HUES6 (cell line): ENCODE measurements at regions not wholly inside any gene's neighbourhood (a gene's known extent, or its start where the extent isn't known, plus 50 kb on each side); places are given as distances from the start of the nearest gene placed in this dataset.
A peak's percentile ranks its signal among the peaks of the same experiment; 100 is the strongest.
"Not testable (repeated sequence)": the region's sequence is repeated elsewhere in the genome, so short reads cannot be mapped to it uniquely, and the experiment has no call there.

Experiments used
- H3K27ac ChIP-seq: 2 replicates; pipeline ENCODE4 v1.7.0; 2013; ENCODE audit warnings: low read depth, mild to moderate bottlenecking, low read length, inconsistent platforms
- H3K27me3 ChIP-seq: 2 replicates; pipeline ENCODE4 v1.6.1; 2013; ENCODE audit warnings: low read length; ENCODE audit not compliant: control insufficient read depth, insufficient read depth
- H3K36me3 ChIP-seq: 2 replicates; pipeline ENCODE4 v1.6.1; 2013; ENCODE audit warnings: low read length; ENCODE audit not compliant: control insufficient read depth, insufficient read depth
- H3K4me1 ChIP-seq: 2 replicates; pipeline ENCODE4 v1.6.1; 2013; ENCODE audit warnings: low read length; ENCODE audit not compliant: control insufficient read depth, insufficient read depth
- H3K4me3 ChIP-seq: 2 replicates; pipeline ENCODE4 v1.5.1; 2013; ENCODE audit warnings: low read depth, low read length
- H3K9ac ChIP-seq: one replicate; pipeline ENCODE4 v1.6.1; 2013; ENCODE audit warnings: mild to moderate bottlenecking, low read length
- H3K9me3 ChIP-seq: 2 replicates; pipeline ENCODE4 v1.6.1; 2013; ENCODE audit warnings: low read depth, low read length; ENCODE audit not compliant: control insufficient read depth, insufficient read depth

DNA sequence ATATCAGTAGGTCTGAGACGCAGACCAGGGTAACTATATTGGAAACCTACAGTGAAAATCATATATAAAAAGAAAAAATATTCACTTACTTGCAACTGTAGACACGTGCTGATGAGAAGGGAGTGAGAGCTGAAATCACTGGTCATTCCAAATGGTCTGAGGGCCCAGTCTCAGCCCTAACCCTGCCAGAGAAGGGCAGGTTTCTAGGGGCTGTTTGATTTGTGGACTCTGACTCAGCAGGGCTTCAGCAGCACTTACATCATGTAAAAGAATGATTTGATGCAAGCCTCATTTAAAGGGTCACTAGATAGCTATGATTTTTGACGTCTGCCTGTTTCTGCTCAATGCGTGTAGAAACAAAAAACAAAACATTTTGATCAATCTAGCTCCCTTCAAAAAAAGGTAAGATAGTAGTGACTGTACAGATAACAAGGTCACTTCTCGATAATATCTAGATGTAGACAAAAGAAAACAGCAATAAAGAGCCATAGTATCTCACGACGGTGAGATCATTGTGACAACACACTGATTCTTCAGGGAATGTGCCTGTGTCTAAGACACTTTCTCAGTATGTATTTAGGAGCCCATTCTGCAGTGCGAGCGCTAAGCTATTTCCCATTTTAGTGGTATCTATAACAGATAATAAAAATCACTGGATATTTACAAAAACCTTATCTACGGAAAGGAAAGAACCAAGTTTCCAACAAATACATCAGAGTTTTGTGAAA is 307.2 kb downstream of the HIVEP2 start:
- Histone ChIP-seq H3K9me3 (no peaks in the 10 kb centered on the region), H3K27me3 (no peaks in the 10 kb centered on the region), H3K27ac (no peak overlapping the region), H3K4me3 (no peak overlapping the region), H3K36me3 (no peaks in the 10 kb centered on the region), H3K4me1 (no peaks in the 10 kb centered on the region), H3K9ac (no peak overlapping the region)

DNA sequence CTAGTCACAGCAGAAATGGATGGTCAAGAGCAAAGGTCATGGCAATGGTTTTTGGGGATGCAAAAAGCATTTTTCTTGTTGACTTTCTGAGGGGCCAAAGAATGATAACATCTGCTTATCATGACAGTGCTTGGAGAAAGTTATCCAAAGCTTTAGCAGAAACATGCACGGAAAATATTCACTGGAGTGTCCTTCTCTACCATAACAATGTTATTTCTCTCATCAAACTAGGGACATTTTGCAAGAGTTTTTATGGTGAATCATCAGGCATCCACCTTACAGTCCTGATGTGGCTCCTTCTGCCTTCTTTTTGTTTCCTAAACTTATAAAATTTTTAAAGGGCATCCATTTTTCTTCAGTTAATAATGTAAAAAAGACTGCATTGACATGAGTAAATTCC is 302.3 kb downstream of the HIVEP2 start:
- H3K27me3 ChIP-seq, result no peaks in the 10 kb centered on the region
- H3K36me3 ChIP-seq, result no peaks in the 10 kb centered on the region
- H3K4me3 ChIP-seq, result no peak overlapping the region
- H3K9me3 ChIP-seq, result no peaks in the 10 kb centered on the region
- H3K4me1 ChIP-seq, result peaks cover 18% of the 10 kb centered on the region
- H3K9ac ChIP-seq, result no peak overlapping the region
- no peak overlapping the region for H3K27ac ChIP-seq

DNA sequence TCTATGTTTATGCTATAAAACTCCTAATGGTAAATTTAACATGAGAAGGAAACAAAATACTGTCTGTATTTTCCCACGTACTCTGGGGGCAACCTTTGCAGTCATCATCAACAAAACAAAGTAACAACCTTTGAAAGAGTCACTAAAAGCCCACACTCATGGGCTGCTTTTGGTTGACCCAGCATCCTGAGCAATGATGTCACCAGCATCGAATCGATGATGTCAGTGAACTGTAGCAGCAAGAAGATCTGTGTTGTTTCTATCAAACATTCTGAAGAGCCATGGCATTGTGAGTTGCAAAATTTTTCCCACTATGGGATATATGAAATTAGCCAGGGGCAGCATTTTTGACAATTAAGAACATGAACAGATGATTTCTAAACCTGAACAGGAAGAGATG is 300.1 kb downstream of the HIVEP2 start:
- Histone ChIP-seq H3K27ac (no peak overlapping the region), H3K36me3 (no peaks in the 10 kb centered on the region), H3K9me3 (no peaks in the 10 kb centered on the region), H3K9ac (no peak overlapping the region), H3K4me1 (peaks cover 35% of the 10 kb centered on the region), H3K27me3 (no peaks in the 10 kb centered on the region), H3K4me3 (no peak overlapping the region)

DNA sequence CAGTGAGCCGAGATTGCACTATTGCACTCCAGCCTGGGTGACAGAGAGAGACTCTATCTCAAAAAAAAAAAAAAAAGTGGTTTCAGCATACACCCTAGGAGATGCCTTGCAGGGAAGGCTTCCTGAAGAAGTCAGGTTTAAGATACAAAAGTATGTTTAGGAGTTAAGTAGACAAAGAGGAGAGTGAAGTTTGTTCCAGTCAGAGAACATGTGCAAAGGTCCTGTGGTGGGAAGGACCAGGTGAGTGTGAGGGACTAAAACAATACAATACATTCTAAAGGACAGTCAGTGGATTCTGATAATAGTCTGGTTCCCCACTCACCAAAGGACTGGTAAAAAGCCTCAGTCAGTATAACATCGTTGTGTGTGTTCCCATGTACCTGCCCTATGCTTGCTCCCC is 299.3 kb downstream of the HIVEP2 start:
- Histone ChIP-seq H3K9ac (no peak overlapping the region), H3K9me3 (no peaks in the 10 kb centered on the region), H3K36me3 (no peaks in the 10 kb centered on the region), H3K27me3 (no peaks in the 10 kb centered on the region), H3K4me3 (no peak overlapping the region), H3K4me1 (peaks cover 38% of the 10 kb centered on the region), H3K27ac (peak overlapping the region; percentile 76; the same call in 1 of the 2 replicates)

DNA sequence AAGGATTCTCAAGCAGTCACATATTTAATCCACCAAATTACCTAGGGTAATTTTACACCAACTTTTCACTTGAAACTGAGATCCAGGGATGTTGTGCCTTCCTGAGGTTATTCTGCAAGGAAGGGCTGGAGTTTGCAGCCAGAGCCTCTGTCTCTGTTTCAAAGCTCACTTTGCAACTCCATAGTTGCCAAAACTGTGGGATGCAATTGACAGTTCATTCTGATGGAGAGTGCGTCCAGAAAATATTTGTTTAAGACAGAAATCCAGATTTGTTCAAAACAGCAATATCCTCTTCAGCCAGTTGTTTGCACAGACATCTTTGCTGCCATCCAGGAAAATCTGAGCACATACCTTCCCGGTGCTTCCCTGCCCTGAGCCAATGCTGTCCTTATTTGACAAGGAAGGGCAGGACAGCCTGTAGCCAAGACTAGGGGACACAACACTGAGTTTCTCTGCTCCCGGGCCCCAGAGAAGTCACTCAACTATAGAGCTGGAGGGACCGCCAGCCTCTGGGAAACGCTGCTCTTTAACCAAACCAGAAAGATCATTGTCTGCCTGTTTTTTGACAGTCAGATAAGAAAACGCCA is 297.4 kb downstream of the HIVEP2 start:
- H3K9me3 ChIP-seq, result no peaks in the 10 kb centered on the region
- peak overlapping the region; percentile 47 for H3K9ac ChIP-seq
- no peak overlapping the region; the same call in 1 of the 2 replicates for H3K4me3 ChIP-seq
- H3K27ac ChIP-seq, result peak overlapping the region; percentile 76
- no peaks in the 10 kb centered on the region for H3K27me3 ChIP-seq
- no peaks in the 10 kb centered on the region for H3K36me3 ChIP-seq
- peaks cover 53% of the 10 kb centered on the region for H3K4me1 ChIP-seq

DNA sequence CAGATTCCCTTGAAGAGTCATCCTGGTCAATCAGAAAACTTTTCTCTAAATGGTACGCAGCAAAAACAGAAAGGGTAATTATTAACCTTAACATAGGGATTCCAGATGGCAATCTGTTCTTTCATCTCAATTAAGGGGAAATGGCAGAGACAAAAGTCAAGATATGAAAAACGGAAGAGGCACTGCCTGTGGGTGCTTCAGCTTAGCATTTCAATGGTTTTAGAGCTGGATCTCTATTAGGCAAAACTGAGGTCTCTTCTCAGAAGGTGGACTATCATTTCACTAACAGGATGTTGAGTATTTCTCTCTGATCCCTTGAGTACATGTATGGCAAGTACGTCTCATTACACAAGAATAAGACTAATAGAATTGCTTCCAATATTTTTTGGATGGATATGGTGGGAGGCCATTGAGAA is 296.9 kb downstream of the HIVEP2 start:
- peak overlapping the region; percentile 47 for H3K9ac ChIP-seq
- H3K9me3 ChIP-seq, result no peaks in the 10 kb centered on the region
- no peak overlapping the region; the same call in 1 of the 2 replicates for H3K4me3 ChIP-seq
- peaks cover 53% of the 10 kb centered on the region for H3K4me1 ChIP-seq
- H3K27me3 ChIP-seq, result no peaks in the 10 kb centered on the region
- H3K36me3 ChIP-seq, result no peaks in the 10 kb centered on the region
- H3K27ac ChIP-seq, result peak overlapping the region; percentile 76

DNA sequence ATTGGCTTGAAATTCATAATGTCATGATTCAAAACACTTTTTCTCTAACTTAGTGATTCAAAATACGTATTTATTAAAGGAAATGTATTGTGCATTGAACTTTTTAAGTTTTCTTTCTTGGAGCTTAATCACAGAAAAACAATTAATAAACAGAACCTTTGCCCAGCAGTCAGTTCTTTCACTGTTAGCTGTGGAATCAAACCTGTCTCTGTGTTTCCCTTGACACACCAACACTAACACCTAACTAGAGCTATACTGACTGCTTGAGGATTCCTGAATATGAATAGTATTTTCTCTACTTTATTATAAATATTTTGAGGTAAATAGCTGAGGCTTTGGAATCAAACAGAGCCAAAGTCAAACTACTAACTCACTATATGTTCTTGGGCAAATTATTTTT is 296.4 kb downstream of the HIVEP2 start:
- Histone ChIP-seq H3K4me3 (no peak overlapping the region), H3K4me1 (peaks cover 57% of the 10 kb centered on the region), H3K9ac (no peak overlapping the region), H3K27ac (peak overlapping the region; percentile 76), H3K27me3 (no peaks in the 10 kb centered on the region), H3K36me3 (no peaks in the 10 kb centered on the region), H3K9me3 (no peaks in the 10 kb centered on the region)

DNA sequence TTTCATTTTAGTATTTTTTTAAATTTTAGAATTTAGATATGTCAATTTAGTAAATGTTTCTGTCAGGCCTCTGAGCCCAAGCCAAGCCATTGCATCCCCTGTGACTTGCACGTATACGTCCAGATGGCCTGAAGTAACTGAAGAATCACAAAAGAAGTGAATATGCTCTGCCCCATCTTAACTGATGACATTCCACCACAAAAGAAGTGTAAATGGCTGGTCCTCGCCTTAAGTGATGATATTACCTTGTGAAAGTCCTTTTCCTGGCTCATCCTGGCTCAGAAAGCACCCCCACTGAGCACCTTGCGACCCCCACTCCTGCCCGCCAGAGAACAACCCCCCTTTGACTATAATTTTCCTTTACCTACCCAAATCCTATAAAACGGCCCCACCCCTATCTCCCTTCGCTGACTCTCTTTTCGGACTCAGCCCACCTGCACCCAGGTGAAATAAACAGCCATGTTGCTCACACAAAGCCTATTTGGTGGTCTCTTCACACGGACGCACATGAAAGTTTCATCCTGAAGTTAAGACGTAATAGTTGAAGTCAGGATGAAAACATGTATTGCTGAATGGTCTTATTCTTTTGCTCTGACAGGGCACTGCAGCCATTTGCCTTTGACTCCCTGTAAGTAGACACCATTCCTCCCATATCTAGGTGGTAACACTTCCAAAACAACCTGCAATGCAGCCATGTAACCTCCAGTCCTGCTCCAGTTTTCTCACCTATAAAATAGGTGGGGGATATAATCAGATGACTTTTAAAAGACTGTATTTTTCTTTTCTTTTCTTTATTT is 295.3 kb downstream of the HIVEP2 start:
- not testable (repeated sequence) for H3K4me3 ChIP-seq, H3K27me3 ChIP-seq, H3K36me3 ChIP-seq, H3K9me3 ChIP-seq
- peak overlapping the region; percentile 54 for H3K9ac ChIP-seq
- peak overlapping the region; percentile 60 for H3K27ac ChIP-seq
- H3K4me1 ChIP-seq, result peaks cover 62% of the 10 kb centered on the region

DNA sequence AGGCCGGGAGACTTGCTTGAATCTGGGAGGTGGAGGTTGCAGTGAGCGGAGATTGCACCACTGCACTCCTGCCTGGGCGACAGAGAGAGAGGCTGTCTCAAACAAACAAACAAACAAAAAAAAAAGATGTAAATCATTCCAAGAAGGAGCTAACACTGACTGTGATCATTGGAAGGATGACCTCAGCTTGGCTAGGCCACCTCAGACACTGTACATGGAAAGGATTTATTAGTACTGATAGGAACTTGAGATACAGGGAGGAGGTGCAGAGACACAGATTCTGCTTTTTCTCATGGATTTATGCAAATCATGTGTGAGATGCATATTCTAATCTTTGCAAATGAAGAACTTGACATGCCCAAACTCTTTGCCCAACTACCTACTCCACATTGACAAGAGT is 293.6 kb downstream of the HIVEP2 start:
- no peaks in the 10 kb centered on the region for H3K27me3 ChIP-seq
- peak overlapping the region; percentile 12; the same call in 1 of the 2 replicates for H3K27ac ChIP-seq
- H3K36me3 ChIP-seq, result no peaks in the 10 kb centered on the region
- H3K9me3 ChIP-seq, result no peaks in the 10 kb centered on the region
- peaks cover 57% of the 10 kb centered on the region for H3K4me1 ChIP-seq
- no peak overlapping the region for H3K4me3 ChIP-seq
- H3K9ac ChIP-seq, result no peak overlapping the region

DNA sequence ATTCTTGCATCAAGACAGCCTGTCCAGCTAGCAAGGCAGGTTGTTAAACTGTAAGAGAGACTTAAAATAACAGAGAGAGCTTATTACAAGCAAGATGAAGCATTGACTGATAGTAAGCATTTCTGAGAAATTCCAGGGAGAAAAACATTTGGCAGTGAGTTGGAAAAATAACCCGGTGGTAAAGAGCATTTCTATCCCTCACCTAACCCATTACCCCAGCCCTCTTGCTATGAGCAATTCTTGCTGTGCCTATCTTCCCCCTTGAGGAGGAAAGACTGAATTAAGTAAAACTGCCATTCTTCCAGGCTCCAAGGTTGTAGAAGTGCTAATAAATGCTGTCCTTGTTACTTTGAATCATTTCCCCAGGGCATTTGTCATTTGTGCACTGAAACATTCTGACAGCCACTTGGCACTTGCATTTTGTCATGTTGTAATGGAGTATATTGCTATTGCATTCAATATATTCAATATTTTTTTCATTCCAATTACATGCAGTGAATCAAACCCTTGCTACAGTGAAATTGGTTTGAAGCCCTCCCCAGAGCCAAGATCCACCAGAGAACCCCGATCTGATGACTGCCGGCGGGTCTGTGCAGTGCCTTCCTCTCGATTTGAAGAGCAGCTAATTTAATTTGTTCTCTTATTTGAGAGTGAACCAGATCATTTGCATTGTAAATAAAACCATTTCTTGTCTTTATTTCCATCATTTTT is 291.1 kb downstream of the HIVEP2 start:
- H3K27ac ChIP-seq, result no peak overlapping the region
- no peak overlapping the region for H3K9ac ChIP-seq
- H3K36me3 ChIP-seq, result no peaks in the 10 kb centered on the region
- H3K27me3 ChIP-seq, result no peaks in the 10 kb centered on the region
- peaks cover 32% of the 10 kb centered on the region for H3K4me1 ChIP-seq
- no peaks in the 10 kb centered on the region; the same call in 1 of the 2 replicates for H3K9me3 ChIP-seq
- no peak overlapping the region for H3K4me3 ChIP-seq
